Osteoblast (primary cell): ENCODE measurements at regions not wholly inside any gene's neighbourhood (a gene's known extent, or its start where the extent isn't known, plus 50 kb on each side); places are given as distances from the start of the nearest gene placed in this dataset.
"Not testable (repeated sequence)": the region's sequence is repeated elsewhere in the genome, so short reads cannot be mapped to it uniquely, and the experiment has no call there.

Source experiments
- DNase-seq: peaks from one replicate; pipeline ENCODE4 v3.0.0; 2011; ENCODE audit warnings: low spot score, mixed read lengths; ENCODE audit not compliant: insufficient read length; ENCODE audit errors: missing footprints
- H2AFZ ChIP-seq: 2 replicates; pipeline ENCODE4 v1.6.0; 2011; ENCODE audit warnings: mild to moderate bottlenecking, low read length
- H3K27ac ChIP-seq: 2 replicates; pipeline ENCODE4 v1.5.1; 2011; ENCODE audit warnings: mild to moderate bottlenecking, low read depth, low read length, moderate library complexity
- H3K27me3 ChIP-seq: 2 replicates; pipeline ENCODE4 v1.6.0; 2012; ENCODE audit warnings: mild to moderate bottlenecking, control low read depth, inconsistent platforms, low read length, moderate library complexity; ENCODE audit not compliant: insufficient read depth
- H3K36me3 ChIP-seq: 2 replicates; pipeline ENCODE4 v1.5.1; 2011; ENCODE audit warnings: mild to moderate bottlenecking, low read length, control low read depth, moderate library complexity; ENCODE audit not compliant: insufficient read depth
- H3K4me1 ChIP-seq: 2 replicates; pipeline ENCODE4 v1.5.1; 2011; ENCODE audit warnings: mild to moderate bottlenecking, low read length, control low read depth, moderate library complexity; ENCODE audit not compliant: insufficient read depth
- H3K4me2 ChIP-seq: 2 replicates; pipeline ENCODE4 v1.6.0; 2011; ENCODE audit warnings: mild to moderate bottlenecking, low read length; ENCODE audit not compliant: insufficient read depth
- H3K4me3 ChIP-seq: fragments of 200-600 bp; sonication (generic); 3 replicates; pipeline ENCODE4 v1.5.1; 2012; ENCODE audit warnings: mild to moderate bottlenecking, low read length, inconsistent platforms; ENCODE audit not compliant: insufficient read depth
- H3K79me2 ChIP-seq: 2 replicates; pipeline ENCODE4 v1.6.0; 2012; ENCODE audit warnings: mild to moderate bottlenecking, low read length, control low read depth, inconsistent platforms; ENCODE audit not compliant: insufficient read depth
- H3K9me3 ChIP-seq: 2 replicates; pipeline ENCODE4 v1.5.1; 2011; ENCODE audit warnings: low read depth, low read length, control low read depth
- H4K20me1 ChIP-seq: 2 replicates; pipeline ENCODE4 v1.6.0; 2012; ENCODE audit warnings: mild to moderate bottlenecking, low read length, control low read depth; ENCODE audit not compliant: insufficient read depth

- not testable (repeated sequence) for H3K36me3 ChIP-seq, H3K27me3 ChIP-seq, H3K9me3 ChIP-seq, DNase-seq, H2AFZ ChIP-seq, H3K4me3 ChIP-seq, H3K4me2 ChIP-seq, H4K20me1 ChIP-seq, H3K4me1 ChIP-seq, H3K79me2 ChIP-seq, H3K27ac ChIP-seq
Measured at GRCh38 chr18:10619280-10619679, 93.5 kb downstream of the NAPG start.

DNA sequence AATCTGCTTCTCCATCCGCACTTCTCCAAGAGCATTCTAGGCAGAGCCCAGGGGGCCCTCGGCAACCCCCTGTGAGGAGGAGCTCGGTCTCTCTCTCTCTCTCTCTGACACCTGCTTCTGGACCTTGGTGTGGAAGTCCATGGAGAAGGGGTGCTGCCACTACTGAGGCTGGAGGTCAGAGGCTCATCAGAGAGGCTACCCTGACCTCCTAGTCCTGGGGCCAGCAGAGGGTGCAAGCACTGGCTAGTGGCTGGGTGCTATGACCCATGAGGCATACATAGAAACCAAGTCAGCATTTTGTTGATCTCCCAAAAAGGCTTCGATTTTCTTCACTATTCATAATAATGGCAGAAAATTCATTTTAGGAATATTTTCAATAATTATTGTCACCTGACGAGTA is 94.0 kb downstream of the NAPG start:
- H3K79me2 ChIP-seq, H3K4me3 ChIP-seq, H3K27me3 ChIP-seq, H2AFZ ChIP-seq, H4K20me1 ChIP-seq, H3K9me3 ChIP-seq, H3K4me2 ChIP-seq, DNase-seq, H3K4me1 ChIP-seq, H3K36me3 ChIP-seq, H3K27ac ChIP-seq: not testable (repeated sequence)
